GM19351 (cell line): ENCODE measurements at regions not wholly inside any gene's neighbourhood (a gene's known extent, or its start where the extent isn't known, plus 50 kb on each side); places are given as distances from the start of the nearest gene placed in this dataset.
"Not testable (repeated sequence)": the region's sequence is repeated elsewhere in the genome, so short reads cannot be mapped to it uniquely, and the experiment has no call there.

Source experiments
- ATAC-seq: cut with Tn5 transposase; IDR thresholded peaks from one replicate; pipeline ENCODE4 v1.9.1; 2021; ENCODE audit warnings: mild to moderate bottlenecking, moderate library complexity; ENCODE audit not compliant: unreplicated experiment

DNA sequence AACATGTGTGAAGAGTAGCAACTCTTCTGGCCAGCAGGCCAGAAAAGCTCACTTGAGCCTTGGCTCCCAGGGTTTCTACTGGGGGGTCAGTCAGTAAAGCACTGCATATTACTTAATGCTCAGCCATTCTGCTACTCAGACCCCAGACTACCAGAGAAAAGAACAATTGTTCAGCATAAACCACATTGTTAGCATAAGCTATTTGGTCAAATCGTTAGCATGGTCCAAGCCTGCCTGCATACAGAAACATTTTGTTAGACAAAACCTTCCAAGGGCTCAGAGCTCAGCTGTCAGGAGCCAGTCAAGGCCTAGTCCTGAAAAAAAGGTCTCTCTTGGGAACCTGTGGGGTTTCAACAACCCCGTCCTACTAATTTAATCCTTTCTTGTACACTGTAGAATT lies 449.3 kb downstream of the PRR16 start:
- no peak for ATAC-seq

- no peak for ATAC-seq
Observed at GRCh38 chr5:120917214-120917758, 453.2 kb downstream of the PRR16 start.

DNA sequence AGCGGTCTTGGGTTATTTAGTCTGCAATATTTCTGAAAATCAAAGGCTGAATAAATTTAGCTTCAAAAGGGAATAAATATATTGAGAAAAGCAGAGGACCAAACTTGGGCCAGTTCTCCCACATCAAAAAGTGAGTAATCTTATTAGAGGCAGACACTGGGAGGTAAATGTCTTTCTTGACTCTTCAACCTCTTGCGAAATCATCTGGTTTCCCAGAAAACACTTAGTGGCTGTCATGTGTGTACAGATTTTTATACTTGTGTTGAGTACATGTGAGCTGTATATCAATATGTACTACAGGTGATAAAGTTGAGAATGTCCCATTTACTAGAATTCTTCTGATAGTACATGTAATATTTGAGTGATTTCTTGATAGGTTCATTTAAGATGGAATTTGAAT lies 454.9 kb downstream of the PRR16 start:
- no peak for ATAC-seq

GRCh38 chr5:120923026-120923425 lies 458.9 kb downstream of the PRR16 start:
- no peak for ATAC-seq

DNA sequence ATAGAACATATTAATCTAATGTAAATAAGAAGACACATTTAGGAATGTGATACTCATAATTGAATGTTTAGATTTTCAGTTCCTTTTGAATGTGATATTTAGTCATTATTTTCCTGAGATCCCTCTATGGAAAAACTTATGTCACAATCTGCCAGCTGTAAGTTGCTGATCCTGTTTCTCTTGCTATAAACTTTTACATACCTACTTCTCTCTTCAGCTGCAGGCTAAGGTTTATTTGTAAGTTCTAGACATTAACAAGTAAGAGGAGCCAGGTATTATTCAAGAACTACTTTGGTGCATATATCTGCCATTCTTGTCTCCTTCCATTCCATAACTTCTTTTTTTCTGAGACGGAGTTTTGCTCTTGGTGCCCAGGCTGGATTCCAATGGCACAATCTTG lies 462.4 kb downstream of the PRR16 start:
- no peak for ATAC-seq

DNA sequence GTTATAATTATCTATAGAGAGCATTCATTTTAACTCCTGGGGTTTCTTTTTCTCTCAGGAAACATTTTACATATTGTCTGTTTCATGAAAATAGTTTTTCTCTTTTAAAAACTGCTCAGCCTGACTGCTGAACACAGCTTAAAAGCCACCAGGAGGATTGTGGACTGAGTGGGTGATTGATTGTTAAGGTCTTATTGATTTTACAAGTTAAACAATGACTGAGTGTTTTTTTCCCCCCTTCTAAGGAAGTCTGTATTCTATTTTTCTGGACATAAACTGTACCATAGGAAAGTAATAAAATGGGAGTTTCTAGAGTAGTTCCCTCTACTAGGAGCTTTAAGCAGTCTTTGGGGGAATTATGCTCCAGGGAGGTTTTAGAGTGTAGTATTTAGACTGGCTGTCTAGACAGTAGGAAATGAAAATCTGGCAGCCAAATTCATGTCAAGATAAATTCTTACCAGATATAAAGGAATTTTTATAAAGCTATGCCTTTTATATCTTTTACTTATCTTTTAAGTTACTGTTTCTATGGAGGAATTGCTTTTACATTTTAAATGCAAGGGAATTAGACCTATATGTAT lies 463.9 kb downstream of the PRR16 start:
- no peak for ATAC-seq

DNA sequence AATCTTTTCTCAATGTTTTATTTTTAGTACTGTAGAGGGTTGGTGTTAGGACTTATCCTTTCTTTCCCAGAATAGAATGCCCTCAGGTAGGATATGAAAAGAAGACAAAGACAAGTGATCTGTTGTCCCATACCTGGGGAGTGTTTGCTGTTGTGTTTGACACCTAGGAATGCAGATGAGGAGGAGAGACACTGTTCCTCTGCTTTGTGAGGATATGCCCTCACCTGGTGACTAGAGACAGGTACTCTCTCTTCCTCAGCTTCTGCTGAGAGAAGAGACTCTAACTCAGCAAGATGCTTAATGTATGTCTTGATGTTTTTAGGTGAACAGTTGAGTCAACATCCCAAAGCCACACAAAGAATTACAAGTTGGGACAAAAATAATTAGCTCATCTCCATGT lies 468.4 kb downstream of the PRR16 start:
- no peak for ATAC-seq

GRCh38 chr5:120934031-120934430 lies 469.9 kb downstream of the PRR16 start:
- ATAC-seq = no peak

- no peak for ATAC-seq
Observed at GRCh38 chr5:120936652-120937051, 472.6 kb downstream of the PRR16 start.

GRCh38 chr5:120938604-120939003 lies 474.5 kb downstream of the PRR16 start:
- ATAC-seq = no peak

GRCh38 chr5:120942596-120943350 lies 478.7 kb downstream of the PRR16 start:
- no peak for ATAC-seq

GRCh38 chr5:120949596-120949995 lies 485.5 kb downstream of the PRR16 start:
- not testable (repeated sequence) for ATAC-seq

- not testable (repeated sequence) for ATAC-seq
Observed at GRCh38 chr5:120953445-120953844, 489.3 kb downstream of the PRR16 start.

GRCh38 chr5:120954255-120954654 lies 490.2 kb downstream of the PRR16 start:
- ATAC-seq = no peak

- no peak for ATAC-seq
Observed at GRCh38 chr5:120955795-120956194, 491.7 kb downstream of the PRR16 start.

DNA sequence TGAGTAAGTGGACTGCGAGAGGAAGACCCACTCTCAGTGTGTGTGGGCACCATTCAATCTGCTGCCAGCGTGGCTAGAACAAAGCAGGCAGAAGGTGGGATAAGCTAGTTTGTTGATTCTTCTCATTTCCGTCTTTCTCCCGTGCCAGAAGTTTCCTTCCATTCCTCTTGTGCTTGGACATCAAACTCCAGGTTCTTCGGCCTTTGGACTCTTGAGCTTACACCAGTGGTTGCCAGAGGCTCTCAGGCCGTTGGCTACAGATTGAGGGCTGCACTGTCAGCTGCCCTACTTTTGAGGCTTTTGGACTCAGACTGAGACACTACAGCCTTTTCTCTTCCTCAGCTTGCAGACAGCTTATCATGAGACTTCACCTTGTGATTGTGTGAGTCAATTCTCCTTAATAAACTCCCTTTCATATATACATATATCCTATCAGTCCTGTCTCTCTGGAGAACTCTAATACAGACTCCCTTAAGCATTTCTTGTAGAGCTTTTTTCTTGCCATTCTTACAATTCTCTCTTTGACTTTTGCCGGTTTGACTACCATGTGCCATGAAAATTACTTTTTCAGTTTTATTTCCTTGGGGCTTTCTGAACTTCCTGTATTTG lies 494.9 kb downstream of the PRR16 start:
- ATAC-seq = no peak

GRCh38 chr5:120960510-120960909 lies 496.4 kb downstream of the PRR16 start:
- ATAC-seq = no peak

GRCh38 chr5:120967366-120967765 lies 503.3 kb downstream of the PRR16 start:
- ATAC-seq = no peak

DNA sequence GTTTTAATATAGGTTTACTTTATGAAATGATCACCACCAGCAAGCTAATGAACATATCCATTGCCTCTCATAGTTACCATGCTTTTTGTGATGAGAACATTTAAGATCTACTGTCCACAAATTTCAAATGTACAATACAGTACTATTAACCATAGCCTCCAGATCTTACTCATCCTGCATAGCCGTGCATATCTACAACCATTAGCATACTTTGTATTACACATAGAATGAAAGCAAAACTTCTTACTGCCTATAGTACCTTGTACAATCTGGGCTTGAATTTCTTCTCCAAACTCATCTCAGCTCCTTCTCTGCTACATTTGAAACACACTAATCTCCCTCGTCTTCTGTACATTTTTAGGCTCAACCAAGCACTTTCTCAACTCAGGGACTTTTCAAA lies 510.6 kb downstream of the PRR16 start:
- ATAC-seq = no peak

GRCh38 chr5:120982351-120982750 lies 518.3 kb downstream of the PRR16 start:
- no peak for ATAC-seq

DNA sequence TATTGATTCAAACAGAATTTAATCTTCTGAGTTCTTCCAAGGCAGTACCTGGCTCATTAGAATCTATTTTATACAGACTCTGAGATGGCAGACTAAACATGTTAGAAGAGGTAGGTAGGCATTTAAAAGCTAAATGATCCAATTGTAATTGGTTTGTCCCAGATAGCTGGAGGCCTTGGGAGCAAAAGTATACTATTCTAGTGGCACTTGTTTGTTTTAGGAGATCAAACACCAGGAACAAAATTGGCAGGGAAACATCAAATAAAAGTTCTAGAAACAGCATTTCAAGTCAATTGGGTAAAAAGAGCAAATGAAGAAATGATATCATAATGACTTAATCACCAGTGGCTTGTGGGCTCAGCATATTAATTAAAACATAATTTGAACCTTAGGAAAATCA lies 521.4 kb downstream of the PRR16 start:
- ATAC-seq = no peak

DNA sequence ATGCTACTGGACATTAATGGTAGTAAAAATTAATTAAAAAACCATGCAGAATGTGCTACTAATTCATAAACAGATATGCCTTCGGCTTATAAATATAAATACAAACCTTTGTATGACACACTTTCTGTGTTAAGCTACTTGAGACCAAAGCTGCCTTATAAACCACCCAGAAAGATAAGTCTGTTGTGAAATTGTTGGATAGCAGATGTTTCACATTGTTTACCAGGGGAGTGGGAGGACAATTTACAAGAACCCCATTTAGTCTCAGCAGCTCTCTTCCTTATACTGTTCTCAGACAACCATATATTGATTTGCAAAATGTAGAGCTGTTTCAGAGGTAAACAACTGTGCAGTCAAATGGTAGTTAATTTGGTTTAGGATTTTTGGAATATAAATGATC lies 524.4 kb downstream of the PRR16 start:
- no peak for ATAC-seq
